Neural progenitor cell (in vitro differentiated cells): ENCODE measurements at regions not wholly inside any gene's neighbourhood (a gene's known extent, or its start where the extent isn't known, plus 50 kb on each side); places are given as distances from the start of the nearest gene placed in this dataset.

ENCODE experiments used
- CTCF ChIP-seq: fragments of 200-600 bp; sonication (generic); IDR thresholded peaks from 2 replicates; pipeline ENCODE4 v1.5.1; 2017; ENCODE audit warnings: antibody characterized with exemption, mild to moderate bottlenecking
- EZH2 ChIP-seq: fragments of 200-600 bp; sonication (generic); IDR thresholded peaks from 2 replicates; pipeline ENCODE4 v1.6.1; 2017; ENCODE audit warnings: antibody characterized with exemption, mild to moderate bottlenecking, moderate library complexity
- EZH2phosphoT487 ChIP-seq: fragments of 200-600 bp; sonication (generic); IDR thresholded peaks from 2 replicates; pipeline ENCODE4 v1.6.1; 2017; ENCODE audit warnings: antibody characterized with exemption

DNA sequence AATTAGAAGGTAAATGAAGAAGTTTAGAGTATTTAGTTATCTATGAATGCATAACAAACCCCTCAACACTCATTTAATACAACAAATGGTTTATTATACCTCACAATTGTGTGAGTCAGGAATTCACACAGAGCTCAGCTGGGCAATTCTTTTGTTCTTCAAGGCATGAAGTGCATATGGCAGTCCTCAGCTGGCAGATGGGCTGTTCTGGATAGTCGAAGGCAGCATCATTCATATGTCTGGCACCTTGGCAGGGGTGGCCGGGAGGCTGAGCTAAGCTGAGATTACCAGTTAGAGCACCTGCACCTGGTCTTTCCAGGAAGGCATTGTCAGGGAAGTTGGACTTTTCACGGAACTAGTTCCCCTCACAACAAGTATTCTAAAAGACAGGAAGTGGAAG is 286.2 kb upstream of the DUSP10 start:
- TF ChIP-seq CTCF (no peak), EZH2phosphoT487 (no peak), EZH2 (no peak)
